ENCODE measurements at regions not wholly inside any gene's neighbourhood (a gene's known extent, or its start where the extent isn't known, plus 50 kb on each side); places are given as distances from the start of the nearest gene placed in this dataset.

GRCh38 chr3:64995857-64996551 lies 308.2 kb upstream of the ADAMTS9 start:
- TF ChIP-seq GATA2 (IDR thresholded peaks at IDR 0.05; ENCODE audit: low read depth, low read length) (no peak), GATA3 (IDR thresholded peaks at IDR 0.05; ENCODE audit: low read depth, low read length) (no peak)
